NCI-H774 (cell line): ENCODE measurements at regions not wholly inside any gene's neighbourhood (a gene's known extent, or its start where the extent isn't known, plus 50 kb on each side); places are given as distances from the start of the nearest gene placed in this dataset.
"Not testable (repeated sequence)": the region's sequence is repeated elsewhere in the genome, so short reads cannot be mapped to it uniquely, and the experiment has no call there.

Experiments used
- DNase-seq: peaks from one replicate; lab custom pipeline; 2025; lab: John Stamatoyannopoulos, UW

DNA sequence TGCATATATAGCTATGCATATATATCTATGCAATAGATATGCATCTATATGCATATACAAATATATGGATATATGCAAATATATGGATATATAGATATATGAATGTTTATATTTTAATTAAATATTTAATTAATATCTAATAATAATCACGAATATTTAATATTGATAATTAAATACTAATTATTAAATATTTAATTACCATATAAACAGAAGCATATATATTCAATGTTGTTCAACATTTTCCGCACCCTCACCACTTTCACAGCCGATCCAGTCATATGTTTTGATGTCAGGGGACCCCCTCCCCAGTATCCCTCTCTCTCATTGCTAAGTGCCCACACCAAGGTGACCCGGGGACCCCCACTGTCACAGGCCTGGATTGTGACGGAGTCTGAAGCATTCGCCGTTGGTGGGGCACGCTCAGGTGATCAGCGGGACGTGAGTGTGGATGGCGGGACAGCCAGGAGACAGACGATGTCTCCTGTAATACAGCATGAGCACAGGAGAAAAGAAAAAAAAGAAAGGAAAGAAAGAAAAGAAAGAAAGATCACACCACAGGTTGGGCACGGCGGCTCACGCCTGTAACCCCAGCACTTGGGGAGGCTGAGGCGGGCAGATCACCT, 199.7 kb downstream of the CRLF2 start:
- DNase-seq, result no peak

DNA sequence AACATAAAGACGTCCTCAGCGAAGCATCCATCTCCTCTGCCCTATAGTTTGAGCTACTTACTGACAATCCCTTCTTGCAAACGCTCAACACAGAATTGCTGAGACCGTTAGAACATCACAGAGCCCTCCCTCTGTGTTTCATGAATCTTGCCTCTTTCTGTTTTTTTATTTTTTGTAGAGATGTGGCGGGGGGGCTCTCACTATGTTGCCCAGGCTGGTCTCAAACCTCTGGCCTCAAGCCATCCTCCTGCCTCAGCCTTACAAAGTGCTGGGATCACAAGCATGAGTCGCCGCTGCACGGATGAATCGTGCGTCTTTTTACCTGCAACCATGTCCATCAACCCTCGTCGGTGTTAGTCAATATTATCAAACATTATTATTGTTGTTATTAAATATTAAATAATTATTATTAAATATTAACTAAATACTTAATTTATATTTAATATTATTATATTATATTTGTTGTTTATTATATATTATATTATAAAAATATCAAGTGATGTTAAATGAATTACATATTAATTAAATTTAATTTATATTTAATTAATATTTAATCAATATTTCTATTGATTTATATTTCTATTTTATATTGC, 200.7 kb downstream of the CRLF2 start:
- DNase-seq, result no peak

DNA sequence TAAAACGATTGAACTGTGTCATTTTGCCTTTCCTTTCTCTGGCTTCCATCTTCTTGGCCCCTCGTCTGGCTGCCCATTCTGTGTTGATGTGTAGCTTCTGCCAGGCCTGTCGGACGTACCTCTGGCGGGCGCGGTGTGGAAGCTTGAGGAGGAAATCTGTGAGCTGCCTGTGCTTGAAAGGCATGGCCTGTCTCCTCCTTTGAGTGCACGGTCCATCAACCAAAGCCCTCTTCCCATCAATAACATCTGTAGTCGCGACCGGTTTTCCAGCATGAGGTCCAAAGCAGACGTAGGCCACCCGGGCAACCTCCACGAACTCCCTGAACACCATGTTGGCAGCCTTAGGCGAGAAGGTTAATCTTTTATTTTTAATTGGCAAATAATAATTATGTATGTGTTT, 202.7 kb downstream of the CRLF2 start:
- DNase-seq, result no peak

DNA sequence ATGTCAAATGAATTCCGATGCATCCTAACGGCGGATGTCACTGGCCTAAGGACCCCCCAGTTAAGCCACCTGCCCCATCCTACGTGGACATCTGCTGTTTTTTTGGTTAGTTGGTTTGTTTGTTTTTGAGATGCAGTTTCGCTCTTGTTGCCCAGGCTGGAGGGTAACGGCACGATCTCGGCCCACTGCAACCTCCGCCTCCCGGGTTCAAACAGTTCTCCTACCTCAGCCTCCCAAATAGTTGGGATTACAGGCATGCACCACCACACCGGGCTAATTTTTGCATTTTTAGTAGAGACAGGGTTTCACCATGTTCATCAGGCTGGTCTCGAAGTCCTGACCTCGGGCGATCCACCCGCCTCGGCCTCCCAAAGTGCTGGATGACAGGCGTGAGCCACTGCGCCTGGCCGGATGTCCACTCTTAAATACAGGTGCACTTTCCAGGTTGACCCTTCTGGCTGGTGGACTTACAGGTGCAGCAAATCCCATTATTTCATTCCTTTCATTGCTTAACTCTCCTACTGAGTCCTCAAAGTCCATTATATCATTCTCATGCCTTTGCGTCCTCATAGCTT, 206.2 kb downstream of the CRLF2 start:
- DNase-seq, result no peak

DNA sequence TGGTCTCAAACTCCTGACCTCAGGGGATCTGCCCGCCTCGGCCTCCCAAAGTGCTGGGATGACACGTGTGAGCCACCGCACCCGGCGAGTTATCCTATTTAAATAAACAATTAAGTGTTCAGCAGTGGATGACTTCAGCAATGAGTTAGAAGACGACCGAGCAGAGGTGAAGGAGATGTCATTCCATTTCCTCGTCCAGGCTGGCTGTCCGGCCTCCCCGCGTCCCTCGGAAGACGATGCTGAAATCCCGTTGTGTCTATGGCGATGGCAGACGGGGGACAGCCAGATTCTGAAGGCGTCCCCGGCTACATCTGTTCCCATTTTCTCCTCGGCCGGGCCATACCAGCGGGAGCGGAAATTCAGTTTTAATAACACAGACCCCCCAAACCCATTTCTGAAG, 209.8 kb downstream of the CRLF2 start:
- DNase-seq, result no peak

DNA sequence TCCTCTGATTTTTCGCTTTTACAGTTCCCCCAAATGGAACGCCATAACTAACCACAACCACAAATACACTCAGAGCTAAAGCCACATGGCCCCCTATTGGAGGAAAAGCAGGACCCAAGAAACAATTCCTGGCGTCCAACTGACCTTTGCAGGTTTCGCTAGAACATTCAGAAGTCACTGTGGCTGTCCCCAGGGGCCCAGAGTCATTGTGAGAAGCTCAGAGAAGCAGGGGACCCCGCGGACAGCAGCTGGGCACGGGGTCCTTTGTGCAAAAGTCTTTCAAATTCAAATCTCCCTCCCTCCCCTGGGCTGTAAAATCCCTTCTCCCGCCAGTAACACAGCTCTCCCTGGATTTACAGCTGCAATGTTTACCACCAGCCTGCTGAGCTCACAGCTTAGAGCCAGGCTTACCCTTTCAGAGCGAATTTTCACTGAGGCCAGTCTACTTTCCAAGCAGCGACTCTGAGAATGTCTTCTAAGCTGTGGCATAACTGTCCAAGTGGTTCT, 214.8 kb downstream of the CRLF2 start:
- no peak for DNase-seq

DNA sequence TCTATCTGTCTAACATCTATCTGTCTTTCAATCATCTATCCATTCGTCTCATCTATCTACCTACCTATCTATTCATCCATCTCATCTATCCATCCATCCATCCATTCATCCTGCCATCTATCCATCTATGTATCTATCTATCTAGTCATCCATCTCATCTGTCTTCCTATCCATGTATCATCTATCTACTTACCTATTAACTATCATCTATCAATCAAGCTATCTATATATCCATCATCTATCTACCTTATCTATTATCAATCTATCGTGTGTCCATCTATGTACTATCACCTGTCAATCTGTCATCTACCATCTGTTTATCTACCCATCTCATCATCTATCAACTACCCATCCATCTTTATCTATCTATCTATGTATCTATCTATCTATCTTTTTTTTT, 217.7 kb downstream of the CRLF2 start:
- no peak for DNase-seq

DNA sequence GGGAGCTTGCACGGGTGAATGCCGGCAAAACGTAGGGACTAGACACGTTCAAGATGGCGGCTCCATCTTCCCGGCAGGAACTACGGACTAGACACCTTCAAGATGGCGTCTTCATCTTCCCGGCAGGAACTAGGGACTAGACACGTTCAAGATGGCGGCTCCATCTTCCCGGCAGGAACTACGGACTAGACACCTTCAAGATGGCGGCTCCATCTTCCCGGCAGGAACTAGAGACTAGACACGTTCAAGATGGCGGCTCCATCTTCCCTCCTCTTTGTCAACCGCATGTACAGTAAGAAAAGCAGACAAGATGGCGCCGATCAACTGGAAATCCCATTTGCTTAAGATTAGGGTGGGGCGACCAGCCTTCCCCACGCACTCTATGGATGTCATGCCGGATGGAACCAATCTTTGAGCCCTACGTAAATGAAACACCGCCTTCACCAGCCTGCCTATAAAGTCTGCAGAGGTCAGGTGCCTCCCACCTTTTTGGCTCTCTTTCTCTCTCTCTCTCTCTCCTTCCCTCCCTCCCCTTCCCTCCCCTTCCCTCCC, 222.4 kb downstream of the CRLF2 start:
- DNase-seq, result peak; percentile 33

DNA sequence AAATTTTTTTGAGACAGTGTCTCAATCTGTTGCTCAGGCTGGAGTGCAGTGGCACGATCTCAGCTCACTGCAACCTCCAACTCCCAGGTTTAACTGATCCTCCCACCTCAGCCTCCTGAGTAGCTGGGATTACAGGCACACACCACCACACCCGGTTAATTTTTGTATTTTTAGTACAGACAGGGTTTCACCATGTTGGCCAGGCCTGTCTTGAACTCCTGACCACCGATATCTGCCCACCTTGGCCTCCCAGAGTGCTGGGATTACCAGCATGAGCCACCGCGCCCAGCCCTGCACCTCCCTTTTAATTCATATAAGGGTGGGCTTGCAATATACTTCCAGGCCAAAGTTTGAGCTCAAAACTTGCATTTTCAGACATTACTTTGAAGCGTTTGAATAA, 223.9 kb downstream of the CRLF2 start:
- not testable (repeated sequence) for DNase-seq

DNA sequence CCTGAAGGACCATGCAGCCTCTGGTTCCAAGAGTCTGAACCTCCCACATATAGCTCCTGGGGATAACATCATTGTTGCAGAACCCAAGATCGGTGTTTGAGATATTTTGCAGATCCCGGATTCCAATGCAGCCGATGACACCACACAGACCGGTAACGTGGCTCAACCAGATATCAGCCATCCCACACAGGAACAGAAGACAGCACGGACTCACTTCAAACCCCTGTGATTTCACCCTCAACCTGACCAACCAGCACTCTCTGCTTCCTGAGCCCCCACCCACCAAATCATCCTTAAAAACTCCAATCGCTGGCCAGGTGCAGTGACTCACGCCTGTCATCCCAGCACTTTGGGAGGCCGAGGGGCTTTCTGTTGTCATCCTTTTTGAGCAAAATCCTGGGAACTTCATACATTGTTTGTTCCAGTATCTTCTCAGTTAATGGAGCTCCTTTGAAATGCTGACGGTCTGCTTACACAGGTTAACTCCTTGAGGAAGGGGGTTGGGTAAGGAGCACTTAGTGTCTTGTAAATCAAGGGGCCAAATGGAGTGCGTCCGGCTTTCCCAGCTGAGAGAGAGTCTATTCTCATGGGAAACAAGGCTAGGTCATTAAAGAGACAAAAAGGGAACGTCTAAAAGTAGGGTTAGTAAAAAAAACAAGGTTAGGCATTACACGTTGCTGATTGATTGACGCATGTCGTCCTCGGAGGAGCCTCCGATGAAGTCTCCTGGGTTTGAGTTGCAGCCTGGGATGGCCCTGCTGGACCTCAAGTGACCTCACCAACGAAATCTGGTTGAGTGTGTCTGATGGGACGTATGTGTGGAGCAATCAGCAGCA, 230.4 kb downstream of the CRLF2 start:
- DNase-seq, result no peak

DNA sequence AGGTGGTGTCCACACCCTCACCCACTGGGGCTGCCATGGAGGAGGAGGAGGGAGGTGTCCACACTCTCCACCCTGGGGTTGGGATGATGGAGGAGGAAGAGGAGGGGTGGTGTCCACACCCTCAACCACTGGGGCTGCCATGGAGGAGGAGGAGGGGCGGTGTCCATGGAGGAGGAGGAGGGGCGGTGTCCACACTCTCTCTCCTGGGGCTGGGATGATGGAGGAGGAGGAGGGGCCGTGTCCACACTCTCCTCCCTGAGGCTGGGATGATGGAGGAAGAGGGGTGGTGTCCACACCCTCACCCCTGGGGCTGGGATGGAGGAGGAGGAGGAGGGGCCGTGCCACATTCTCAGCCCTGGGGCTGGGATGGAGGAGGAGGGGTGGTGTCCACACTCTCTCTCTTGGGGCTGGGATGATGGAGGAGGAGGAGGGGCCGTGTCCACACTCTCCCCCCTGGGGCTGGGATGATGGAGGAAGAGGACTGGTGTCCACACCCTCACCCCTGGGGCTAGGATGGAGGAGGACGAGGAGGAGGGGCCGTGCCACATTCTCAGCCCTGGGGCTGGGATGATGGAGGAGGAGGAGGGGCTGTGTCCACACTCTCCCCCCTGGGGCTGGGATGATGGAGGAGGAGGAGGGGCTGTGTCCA, 231.7 kb downstream of the CRLF2 start:
- no peak for DNase-seq

DNA sequence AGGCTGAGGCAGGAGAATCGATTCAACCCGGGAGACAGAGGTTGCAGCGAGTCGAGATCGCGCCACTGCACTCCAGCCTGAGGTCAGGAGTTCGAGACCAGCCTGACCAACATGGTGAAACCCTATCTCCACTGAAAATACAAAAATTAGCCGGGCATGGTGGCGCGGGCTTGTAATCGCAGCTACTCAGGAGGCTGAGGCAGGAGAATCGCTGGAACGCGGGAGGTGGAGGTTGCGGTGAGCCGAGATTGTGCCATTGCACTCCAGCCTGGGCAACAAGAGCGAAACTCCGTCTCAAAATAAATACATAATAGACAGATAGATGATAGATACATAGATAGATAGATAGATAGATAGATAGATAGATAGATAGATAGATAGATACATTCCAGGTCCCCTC, 233.3 kb downstream of the CRLF2 start:
- not testable (repeated sequence) for DNase-seq

DNA sequence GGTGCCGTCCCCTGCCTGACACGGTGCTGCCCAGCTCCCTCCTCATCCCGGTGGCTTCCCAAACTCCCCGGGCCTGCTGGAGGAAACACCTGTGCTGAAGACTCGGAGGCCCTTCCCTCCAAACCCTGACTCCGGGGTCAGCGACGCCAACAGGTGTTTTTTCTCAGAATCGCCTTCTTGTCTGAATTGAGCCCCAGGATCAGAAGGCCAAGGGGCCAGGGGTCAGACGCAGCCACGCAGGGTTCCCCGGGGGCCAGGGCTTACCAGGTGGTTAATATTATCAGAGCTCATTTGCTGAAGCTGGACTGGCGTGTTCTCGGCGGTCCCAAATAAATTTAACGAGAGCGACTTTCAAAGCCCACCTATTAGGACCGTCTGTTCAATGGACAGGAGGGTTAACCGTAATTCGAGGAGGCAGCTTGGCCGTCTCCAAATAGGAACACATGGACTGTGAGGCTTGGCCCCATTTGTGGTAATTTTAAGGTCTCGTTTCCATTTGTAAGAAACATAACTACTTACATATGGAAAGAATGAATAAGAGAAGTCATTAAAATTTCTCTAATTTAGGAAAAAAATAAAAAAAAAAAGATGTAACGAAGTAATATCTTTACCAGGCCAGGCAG, 239.3 kb downstream of the CRLF2 start:
- no peak for DNase-seq

DNA sequence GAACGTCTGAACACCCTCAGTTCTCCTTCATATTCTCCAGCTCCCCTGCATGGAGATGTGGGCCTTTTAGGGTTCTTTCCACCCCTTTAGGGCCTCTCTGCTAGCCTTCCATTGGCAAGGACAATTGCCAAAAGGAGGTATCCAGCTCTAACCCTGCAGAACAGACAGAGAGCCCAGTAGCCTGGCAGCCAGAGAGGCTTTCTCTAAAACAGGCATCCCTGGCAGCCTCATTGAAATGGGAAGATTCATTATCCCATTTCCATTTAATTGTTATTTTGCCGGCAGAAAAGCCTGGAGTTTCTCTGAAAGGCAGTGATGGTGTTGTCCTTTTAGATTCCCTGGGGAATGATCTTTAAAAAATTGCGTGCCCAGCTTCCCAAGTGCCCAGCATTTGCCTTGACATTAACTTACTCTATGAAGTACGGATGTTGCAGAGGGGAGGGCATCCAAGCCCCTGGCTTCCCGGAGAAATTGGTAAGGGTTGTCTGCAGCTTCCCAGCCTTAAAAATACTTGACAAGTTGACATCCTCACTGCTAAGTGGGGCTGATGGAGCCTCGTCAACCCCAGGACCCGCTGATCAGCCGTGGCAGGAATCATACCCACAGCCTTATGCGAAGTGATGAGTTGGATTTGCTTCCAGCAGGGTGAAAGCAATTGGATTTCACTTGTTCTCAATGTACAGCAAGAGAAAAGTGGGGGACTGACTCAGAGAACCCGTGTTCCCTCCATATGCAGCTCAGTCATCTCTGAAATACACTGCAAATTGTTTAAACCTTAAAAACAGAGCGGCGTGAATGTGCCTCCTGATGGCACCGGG, 244.1 kb downstream of the CRLF2 start:
- DNase-seq, result no peak

DNA sequence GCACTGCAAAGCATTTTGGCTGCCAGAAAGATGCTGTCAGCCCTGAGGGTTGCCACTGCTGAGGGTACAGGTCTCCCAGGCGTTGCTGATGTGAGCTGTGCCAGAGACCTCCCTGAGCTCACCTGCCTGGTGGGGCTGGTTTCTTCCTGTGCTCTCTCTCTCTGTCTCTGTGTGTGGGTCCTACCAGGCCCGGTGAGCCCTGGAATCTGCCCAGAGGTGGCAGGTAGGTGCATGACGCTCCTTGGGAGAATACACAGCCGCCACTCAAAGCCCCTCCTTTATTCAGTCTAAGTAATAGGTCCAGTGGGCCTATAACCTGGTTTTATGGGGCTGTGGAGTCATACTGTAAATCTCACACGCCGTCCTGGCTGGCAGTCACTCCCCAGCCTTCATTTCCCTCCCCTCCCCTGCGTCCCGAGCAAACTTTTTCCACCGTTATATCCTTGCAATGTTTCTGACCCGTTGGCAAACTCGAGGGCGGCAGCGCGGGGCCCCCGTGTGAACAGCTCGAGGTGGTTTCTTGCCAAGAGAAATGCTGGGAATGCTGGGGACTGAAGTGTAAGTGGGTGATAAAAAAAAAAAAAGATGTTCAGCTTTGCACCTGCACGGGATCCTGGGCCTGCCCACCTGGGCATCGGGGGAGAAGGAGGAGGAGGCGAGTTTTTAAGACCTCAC, 245.9 kb downstream of the CRLF2 start:
- no peak for DNase-seq

DNA sequence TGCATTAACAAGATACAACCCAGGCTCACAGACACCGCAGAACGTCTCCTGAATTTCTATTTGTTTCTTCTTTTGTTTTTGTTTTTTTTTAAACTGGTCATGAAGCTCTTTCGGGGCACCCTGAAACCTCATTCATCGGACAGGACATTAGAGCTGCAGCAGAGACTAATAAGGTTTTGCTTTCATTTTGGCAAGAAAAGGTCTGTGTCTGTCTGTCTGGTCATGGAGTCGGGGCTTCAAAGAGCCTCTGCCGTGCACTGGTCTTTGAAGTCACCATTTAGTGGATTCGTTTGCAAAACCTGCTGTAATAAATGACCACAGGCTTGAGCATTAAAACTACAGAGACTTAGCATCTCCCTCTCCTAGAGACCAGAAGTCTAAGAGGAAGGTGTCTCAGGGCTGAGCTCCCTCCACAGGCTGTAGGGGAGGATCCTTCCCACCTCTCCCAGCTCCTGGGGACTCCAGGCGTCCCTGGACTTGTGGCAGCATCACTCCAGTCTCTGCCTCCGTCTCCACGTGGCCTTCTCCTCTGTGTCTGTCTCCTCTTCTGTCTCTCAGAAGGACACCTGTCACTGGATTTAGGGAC, 247.5 kb downstream of the CRLF2 start:
- no peak for DNase-seq

DNA sequence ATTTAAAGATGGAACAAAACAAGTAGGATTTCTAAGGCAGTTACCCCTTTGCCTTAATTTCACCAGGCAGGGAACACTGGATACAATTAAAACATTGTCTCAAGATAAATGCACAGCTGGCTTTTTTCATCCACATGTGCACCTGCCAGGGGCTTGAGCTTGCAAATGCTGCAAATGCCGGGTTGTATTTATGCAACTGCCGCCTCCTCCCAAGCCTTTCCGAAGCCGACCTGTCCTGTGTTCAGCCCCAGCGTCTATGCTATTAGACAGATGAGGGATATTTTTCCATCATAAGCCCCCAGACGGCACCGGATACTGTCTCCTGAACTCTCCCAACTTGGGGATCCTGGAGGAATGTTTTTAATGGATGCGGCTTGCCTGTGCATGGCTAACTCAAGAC, 251.6 kb downstream of the CRLF2 start:
- no peak for DNase-seq

DNA sequence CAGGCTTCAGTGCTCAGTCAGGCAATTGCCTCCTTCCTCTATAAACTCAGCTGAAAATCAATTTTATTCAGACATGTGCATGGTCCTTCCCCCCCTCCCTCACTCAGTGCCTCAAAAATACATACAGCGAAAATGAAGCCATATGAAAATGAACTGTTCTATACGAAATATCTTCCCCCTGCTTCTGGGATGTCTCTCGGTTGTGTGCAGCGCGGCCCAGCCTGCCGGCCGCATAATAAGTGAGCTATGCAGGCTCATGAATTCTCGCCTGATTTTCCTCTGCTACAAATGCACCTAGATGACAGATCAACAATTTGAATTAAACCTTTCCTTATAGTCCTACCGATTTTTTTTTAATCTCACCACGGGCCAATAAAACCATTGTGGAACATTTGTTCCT, 252.9 kb downstream of the CRLF2 start:
- no peak for DNase-seq

DNA sequence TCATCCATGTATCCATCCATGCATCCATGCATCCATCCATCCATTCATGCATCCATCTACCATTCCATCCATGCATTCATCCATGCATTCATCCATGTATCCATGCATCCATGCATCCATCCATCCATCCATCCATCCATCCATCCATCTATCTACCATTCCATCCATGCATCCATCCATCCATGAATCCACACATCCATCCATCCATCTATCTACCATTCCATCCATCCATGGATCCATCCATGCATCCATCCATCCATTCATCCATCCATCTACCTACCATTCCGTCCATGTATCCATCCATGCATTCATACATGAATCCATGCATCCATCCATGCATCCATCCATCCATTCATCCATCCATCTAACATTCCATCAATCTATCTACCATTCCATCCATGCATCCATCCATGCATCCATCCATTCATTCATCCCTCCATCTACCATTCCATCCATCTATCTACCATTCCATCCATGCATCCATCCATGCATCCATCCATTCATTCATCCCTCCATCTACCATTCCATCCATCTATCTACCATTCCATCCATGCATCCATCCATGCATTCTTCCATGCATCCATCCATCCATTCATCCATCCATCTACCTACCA, 257.2 kb downstream of the CRLF2 start:
- not testable (repeated sequence) for DNase-seq
